HG02870 (cell line): ENCODE measurements at regions not wholly inside any gene's neighbourhood (a gene's known extent, or its start where the extent isn't known, plus 50 kb on each side); places are given as distances from the start of the nearest gene placed in this dataset.
A peak's percentile ranks its signal among the peaks of the same experiment; 100 is the strongest.

ENCODE experiments used
- ATAC-seq: cut with Tn5 transposase; IDR thresholded peaks from one replicate; pipeline ENCODE4 v1.9.1; 2021; ENCODE audit warnings: mild to moderate bottlenecking, moderate library complexity; ENCODE audit not compliant: unreplicated experiment

DNA sequence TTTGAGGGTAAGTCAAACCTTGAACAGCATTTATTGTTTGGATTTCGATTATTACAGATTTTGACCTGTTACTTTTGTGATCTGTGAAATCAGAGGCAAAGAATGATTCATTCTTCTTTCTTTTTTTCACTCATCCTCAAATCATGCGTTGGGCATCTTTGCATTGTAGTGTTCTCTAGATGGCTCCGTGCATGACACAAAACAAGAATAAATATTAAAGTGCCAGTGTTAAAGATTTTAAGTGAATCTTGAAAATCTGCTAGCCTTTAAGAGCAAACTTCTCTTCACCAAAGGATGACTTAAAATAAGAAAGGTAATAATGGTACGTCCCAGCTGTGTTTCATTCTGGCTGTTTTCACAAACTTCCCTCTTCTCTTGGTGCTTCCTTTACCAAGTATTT is 361.9 kb upstream of the SMARCA2 start:
- ATAC-seq = no peak

DNA sequence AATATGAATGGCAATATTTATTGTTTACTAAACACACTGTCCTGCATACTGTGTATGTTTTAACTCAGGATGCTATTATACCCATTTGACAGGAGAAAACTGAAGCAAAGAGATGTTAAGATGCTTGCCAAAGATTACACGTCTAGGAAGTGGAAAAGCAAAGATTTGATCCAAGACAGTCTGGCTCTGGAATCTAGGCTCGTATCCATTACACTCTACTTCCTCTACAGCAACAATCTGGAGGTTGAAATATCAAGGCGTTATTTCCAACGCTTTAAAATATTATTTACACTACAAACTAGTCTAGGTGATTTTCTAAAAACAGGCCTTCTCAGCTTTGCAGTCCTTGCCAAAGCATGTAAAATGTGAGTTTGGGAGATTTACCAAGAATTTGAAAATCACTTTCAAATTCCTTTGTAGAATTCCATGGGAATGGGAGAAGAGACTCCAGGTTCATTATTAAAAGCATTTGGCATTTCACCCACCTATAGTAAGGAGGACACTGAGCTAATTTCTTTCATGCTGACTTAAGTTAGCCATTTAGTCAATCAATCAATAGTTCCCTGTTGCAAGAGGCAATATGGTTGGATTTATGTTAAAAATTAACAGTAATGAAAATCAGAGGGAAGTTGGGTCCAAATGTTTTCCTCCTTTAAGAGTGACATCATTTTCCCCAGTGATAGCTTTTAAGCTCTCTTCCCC is 356.3 kb upstream of the SMARCA2 start:
- no peak for ATAC-seq

DNA sequence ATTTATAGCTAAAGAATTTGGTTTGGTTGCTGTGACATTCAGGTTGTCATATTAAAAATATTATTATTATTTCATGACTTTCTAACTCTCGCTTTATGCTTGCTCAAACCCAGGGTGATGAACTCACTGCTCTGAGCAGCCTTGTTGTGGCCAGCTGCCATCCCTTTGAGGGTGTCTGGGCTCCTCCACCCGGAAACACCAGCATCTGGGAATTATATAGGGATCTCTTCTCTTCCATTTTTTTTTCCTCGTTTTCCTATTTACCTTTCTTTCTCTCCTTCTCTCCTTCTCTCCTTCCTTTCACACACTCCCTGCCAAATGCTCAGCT is 355.8 kb upstream of the SMARCA2 start:
- ATAC-seq = no peak

DNA sequence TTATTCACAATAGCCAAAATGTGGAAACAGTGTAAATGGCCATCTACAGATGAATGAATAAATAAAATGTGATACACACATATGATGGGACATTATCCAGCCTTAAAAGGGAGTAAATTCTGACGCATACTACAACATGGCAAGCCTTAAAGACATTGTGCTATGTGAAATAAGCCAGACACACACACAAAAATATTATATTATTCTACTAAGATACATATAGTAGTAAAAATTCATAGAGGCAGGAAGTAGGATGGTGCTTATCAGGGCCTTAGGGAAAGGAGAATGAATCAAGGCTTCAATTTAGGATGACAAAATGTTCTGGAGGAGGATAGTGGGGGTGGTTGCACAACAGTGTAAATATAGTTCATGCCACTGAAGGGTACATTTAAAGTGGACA is 346.7 kb upstream of the SMARCA2 start:
- ATAC-seq = no peak

DNA sequence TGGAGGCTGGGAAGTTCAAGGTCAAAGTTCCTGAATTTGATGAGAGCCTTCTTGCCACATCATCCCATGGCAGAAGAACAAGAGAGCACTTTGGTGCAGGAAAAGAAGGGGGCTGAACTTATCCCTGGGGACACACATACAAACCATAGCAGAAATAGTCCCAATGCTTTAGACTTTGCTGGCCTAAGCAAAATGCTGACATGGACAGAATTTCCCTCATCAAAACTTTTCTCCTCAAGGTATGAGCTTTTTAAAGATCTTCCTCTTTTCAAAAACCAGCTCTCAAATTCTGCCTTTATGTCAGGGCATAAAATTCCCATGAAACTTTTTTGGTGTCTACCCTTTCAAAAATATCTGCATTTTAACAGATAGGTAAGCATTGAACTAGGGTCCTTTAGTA is 341.8 kb upstream of the SMARCA2 start:
- ATAC-seq = no peak

DNA sequence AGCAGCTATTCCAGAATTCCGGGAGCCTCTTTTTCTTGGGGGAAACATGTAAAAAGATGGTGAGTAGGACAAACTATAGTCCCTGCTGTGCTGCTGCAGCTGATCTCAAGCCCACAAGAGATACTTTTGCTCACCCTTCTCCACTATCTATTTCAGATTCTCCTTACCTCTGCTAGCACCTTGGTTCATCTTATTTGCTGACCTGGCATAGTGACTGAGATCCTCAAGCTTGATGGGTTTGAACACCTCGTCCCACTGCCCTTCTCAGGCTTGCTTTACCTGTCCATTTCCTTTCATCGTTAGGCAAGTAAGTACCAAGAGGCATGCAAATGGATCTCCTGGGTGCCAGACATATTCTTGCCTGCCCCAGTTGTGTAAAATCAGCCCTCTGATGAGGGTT is 338.4 kb upstream of the SMARCA2 start:
- no peak for ATAC-seq

DNA sequence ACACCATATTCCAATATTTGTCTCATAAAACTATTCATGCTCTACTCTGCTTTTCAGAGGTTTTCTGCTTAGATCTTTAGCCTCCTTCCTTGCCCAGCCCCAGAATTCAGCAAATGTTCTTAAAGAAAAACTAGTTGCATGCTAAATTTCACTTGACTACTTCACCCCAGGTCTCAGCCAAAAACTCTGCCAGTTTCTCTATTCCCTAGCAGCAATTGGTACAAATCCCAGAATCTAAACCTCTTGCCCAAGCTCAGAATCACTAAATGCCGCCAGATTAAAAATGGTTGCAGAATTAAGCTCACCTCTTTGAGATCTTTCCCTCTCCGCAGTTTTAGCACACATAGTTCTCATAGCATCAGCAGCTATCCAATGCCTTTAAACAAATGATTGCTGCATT is 331.2 kb upstream of the SMARCA2 start:
- no peak for ATAC-seq

DNA sequence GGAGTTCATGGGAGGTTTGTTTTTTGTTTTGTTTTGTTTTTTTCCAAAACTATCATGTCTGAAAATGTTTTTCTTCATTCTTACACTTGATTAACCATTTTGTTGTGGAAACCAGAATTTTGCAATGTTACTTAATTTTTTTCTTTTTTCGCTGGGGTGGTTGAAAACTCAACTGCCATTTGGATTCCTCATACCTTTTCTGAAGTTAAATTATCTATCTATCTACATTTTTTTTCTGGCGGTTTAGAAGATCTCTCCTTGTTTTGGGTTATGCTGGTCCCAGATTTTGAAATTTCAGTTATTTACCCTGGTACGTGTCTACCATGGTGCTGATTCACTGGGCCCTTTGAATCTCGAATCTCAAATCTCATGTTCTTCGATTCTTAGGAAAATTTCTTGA is 316.2 kb upstream of the SMARCA2 start:
- no peak for ATAC-seq

DNA sequence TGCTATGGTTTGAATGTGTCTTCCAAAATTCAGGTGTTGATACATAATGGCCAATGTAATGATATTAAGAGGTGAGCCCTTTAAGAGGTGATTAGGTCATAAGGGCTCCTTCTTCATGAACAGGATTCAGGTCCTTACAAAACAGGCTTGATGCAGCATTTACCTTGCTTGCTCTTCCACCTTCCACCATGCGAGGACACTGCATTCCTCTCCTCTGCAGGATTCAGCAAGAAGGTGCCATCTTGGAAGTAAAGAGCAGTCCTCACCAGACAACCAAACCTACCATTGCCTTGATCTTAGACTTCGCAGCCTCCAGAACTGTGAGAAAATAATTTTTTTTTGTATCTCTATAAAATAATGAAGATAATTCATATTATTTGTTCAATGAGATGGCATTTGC is 314.0 kb upstream of the SMARCA2 start:
- no peak for ATAC-seq

DNA sequence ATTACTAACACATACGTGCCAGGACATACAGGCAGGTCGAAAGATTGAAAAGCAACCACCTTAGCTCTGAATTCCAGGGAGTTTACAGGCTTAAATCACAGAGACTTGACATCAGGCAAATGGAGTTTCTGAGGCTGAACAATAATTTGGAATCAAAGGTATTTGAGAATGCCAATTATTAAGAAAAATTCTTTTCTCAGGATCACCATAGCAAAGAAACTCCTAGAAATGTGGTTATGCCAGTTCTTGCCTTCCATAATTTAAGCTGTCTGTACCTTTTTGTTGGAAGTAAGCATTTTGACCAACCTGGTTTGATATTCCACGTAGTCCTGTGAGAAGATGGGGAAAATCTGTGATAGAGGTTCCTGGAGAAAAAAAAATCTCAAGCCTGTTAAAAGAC is 312.4 kb upstream of the SMARCA2 start:
- ATAC-seq = no peak

DNA sequence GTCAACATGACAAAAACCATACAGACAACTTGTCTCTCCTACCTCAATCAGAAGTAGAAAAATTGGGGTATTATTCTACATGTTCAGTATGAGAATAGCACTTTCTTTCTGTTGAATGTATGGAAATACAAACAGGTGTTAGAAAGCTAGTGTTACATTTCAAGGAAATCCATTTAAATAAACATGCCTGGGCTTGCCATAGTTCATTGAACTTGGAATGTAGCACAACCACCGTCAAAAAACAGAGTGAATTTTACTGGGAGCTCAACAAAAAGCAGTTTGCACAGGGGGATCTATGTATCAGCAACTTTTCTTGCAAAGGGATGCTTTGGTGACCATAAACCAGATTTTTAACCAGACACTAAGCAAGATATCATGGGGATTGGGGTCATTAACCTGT is 307.9 kb upstream of the SMARCA2 start:
- no peak for ATAC-seq

DNA sequence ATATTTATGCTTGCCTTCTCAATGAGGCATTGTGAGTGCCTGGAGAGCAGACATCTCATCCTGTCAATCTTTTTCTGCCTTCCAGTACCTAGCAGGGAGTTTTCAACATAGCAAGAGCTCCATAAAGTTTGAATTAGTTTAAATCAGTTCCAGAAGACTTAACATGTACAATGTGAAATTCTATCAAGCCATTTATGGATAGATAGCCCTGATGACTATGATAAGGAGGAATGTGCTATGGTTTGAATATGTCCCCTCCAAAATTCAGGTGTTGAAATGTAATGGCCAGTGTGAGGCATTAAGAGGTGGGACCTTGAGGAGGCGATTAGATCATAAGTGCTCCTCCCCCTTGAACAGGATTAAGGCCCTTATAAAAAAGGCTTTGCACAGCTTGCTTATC is 306.9 kb upstream of the SMARCA2 start:
- ATAC-seq = no peak

DNA sequence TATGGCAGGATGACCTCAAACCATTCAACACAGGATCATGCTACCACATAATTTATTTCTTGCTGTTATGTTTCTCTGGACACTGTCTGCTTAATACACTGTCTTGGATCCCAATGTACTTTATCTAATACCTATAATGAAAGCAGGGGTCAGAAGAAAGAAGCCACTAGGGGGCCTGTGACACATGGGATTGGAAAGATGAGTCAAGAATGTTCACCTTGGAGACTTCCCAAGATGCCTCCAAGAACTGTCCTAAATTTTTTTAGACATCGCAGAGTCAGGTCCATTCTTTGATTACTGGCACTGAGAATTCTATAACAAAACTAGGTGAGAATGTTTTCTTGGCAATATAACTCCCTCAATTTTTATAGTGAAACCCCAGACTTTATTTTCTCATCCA is 305.8 kb upstream of the SMARCA2 start:
- no peak for ATAC-seq

DNA sequence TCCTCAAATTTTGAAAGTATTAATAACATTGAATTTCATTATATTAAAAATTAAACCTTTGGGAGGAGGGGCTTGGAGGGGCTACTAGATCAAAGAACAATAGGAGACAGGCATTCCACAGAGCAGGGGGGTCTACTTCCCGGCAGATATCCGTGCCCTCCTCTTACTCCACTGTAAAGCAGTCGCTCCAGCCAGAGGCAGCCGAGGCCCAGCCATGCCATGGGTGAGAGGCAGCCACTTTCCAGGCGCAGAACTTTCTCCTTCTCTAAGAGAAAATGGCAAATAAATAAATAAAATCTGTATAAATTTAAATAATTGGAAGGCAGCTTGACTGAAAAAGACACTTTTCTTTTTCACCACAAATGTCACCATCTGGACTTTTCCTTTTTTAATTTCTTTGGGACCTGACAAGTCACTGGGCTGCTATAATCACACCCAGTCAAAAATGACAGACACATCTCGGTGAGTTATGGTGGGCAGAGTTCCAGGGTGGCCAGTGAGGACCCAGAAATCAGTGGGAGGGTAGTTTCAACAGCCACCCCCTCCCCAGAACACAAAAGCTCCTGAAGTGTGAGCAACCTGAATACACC is 302.2 kb upstream of the SMARCA2 start:
- no peak for ATAC-seq

DNA sequence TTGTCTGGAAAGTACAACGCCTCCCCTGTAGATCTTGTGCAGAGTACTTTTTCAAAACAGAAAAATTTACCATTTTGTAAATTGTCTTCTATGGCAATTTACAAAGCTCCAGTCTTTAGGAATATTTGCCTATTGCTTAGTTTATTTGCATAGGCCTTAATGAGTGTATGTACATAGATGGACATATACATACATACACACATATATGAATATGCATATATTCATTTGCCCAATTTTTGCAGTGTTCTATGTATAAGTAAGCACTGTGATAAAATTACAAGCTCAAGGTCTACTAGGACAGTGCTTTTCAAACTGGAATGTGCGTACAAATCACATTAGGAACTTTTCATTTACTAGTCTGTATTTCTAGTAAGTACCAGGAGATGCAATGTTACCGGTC is 301.3 kb upstream of the SMARCA2 start:
- no peak for ATAC-seq

DNA sequence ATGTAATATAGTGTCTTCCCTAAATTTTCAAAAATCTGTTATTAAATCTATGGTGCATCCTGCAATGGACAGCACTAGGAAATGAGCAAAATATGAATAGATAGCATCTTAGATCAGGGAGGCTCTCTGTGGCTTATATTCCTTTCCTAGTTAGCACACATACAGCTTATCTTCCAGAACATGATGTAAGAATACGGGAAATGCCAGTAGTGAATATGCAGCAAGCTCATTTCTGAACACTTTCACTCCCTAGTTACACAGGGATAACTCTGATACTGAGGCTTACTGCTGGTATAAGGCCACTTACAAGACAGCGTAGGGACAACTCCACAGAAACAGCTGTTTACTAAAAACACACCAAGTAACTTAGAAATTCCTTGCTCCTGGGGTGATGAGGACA is 297.3 kb upstream of the SMARCA2 start:
- no peak for ATAC-seq

DNA sequence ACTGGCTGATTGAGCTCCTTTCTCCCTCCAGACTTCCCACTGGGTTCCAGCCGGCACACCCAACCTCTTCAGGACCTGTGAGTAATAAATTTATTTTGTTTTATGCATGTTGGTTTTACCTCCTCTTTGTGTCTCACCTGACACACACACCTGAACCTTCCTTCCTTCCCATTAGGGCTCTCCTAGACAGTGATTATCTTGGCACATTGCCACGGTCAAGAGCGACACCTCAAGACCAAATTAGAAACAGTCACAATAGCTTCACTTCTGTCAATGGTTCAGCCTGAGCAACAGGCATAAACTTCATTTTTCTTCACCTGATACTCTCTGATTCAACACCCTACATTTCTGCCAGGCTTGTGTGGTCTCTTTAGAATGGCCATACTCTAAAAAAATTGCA is 296.3 kb upstream of the SMARCA2 start:
- ATAC-seq = no peak

DNA sequence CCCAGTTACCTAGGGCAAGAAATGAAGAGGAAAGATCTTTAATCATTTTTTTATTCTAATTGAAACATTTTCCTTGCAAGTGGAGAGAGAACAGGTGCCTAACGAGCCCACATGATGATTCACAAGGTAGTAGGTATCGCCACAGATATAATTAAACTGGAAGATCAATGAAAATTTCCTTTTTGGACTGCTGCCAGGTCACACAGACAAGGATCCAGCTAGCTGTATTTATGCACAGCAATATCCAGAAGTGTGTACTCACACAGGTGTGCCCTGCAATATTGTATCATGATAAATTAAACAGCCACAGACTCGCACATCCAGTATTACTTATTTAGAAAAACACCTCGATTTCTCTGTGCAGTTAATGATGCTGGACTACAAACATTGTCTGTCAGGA is 294.0 kb upstream of the SMARCA2 start:
- ATAC-seq = no peak

DNA sequence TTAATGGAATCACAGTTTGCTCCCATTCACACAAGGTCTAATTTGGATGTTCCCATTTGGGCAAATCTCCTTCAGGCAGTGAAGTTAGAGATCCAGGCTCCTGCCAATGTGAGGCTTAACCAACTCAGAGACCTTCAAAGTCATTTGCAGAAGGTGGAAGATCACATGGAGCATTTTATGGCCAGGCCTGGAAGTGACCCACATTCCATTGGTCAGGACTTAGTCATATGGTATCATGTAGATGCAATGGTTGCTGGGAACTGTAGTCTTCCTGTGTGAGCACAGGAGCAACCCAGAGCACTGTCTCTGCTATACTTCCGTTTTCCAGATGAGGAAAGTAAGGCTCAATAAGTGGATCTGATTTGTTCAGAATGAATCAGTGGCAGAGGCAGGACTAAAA is 292.7 kb upstream of the SMARCA2 start:
- peak; percentile 53 for ATAC-seq

DNA sequence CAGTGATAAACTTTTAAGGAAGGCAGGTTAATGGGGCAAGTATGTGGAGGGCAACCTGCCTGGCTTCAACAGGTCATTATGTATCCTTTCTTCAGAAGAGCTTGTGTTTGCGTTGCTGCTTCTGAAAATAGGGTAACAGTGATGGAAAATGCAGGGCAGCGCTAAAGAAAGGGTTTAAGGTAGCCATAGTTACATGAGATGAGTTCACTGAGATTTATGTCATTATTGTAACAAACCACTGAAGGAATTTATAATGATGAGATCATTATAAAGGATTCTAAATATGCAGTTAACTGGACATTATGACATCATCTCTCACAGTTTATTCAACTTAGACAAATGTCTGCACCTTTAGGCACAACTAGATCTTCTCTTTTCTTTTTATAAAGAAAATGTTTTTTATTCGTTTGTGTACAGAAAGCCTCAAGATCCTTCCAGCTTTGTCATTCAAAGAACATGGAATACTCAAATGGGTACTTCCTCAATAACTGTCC is 291.6 kb upstream of the SMARCA2 start:
- ATAC-seq = no peak

DNA sequence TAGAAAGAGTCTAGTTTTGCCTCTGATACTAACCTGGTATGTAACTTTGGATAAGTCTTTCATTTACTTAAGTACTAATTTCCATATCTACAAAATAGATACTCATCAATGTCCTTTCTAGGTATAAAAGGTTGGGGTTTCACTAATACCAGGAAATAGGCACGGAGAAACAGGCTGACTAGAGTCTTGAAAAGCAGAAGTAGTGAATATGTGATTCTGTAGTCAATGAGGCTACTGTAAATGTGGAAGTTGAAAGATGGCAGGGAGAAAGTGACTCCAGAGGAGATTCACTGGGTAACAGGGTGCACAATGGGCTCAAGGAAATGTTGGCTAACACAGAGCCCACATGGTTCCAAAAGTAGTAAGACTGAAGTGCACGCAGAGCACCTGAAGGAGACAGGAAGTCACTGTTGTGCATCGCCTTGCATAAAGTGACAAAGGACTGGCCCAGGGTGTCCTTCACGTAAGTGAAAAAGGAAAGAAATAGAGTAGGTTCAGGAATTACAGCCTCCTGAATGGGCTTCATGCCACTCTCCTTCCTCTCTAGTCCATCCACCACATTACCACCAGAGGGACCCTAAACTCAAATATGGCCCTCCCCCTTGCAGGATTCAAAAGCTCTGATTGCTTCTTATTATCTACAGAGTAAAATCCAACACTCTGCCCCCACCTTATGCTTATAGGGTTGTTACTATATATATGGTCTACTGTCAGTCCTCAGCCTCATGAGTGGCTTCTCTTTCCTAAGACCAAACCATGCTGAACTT is 288.0 kb upstream of the SMARCA2 start:
- ATAC-seq = peak; percentile 58

DNA sequence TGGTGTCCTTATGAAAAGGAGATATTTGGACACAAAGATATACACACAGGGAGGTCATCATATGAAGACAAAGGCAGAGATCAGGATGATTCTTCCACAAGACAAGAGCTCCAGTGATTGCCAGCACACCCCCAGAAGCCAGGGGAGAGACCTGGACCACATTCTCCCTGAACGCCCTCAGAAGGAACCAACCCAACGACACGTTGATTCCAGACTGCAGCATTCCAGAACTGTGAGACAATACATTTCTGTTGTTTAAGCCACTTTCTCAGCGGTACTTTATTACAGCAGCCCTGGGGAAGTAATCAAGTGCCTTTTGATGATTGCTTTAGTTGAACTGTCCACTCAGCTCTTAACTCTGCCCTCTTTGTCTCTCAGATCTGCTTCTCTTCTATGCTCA is 285.5 kb upstream of the SMARCA2 start:
- ATAC-seq = no peak
